ENCODE measurements at regions not wholly inside any gene's neighbourhood (a gene's known extent, or its start where the extent isn't known, plus 50 kb on each side); places are given as distances from the start of the nearest gene placed in this dataset.

GRCh38 chr2:63788071-63788470 lies 53.6 kb upstream of the UGP2 start:
- H3K9me3 ChIP-seq: no peaks in the 10 kb centered on the region
- TF ChIP-seq CTCF (IDR thresholded peaks at IDR 0.05): no peak
- no peak overlapping the region for H3K4me3 ChIP-seq
- no peaks in the 10 kb centered on the region for H3K27me3 ChIP-seq
- no peak for DNase-seq (ENCODE audit: low spot score)
- no peaks in the 10 kb centered on the region for H3K36me3 ChIP-seq
- H3K27ac ChIP-seq: peak overlapping the region in 1 of 2 donors; percentile 49
- peaks cover 0 to 4% of the 10 kb centered on the region in 2 donors for H3K4me1 ChIP-seq

- H3K27me3 ChIP-seq: no peaks in the 10 kb centered on the region
- no peak overlapping the region for H3K27ac ChIP-seq
- DNase-seq (ENCODE audit: low spot score): no peak
- H3K4me3 ChIP-seq: no peak overlapping the region
- H3K4me1 ChIP-seq: peaks cover 0 to 4% of the 10 kb centered on the region in 2 donors
- H3K9me3 ChIP-seq: no peaks in the 10 kb centered on the region
- TF ChIP-seq CTCF (IDR thresholded peaks at IDR 0.05): no peak
- H3K36me3 ChIP-seq: no peaks in the 10 kb centered on the region
These were observed 52.2 kb upstream of the UGP2 start for GRCh38 chr2:63789338-63790020.

- no peaks in the 10 kb centered on the region for H3K9me3 ChIP-seq
- H3K27me3 ChIP-seq: no peaks in the 10 kb centered on the region
- H3K4me1 ChIP-seq: peaks cover 0 to 4% of the 10 kb centered on the region in 2 donors
- H3K36me3 ChIP-seq: no peaks in the 10 kb centered on the region
- H3K27ac ChIP-seq: peak overlapping the region in 1 of 2 donors; percentile 45
- DNase-seq (ENCODE audit: low spot score): no peak
- no peak for TF ChIP-seq CTCF (IDR thresholded peaks at IDR 0.05)
- H3K4me3 ChIP-seq: no peak overlapping the region
These were observed 51.2 kb upstream of the UGP2 start for GRCh38 chr2:63790491-63790890.

GRCh38 chr2:63790906-63791305 lies 50.8 kb upstream of the UGP2 start:
- no peak for DNase-seq (ENCODE audit: low spot score)
- H3K27me3 ChIP-seq: no peaks in the 10 kb centered on the region
- H3K4me3 ChIP-seq: no peak overlapping the region
- peaks cover 0 to 4% of the 10 kb centered on the region in 2 donors for H3K4me1 ChIP-seq
- no peaks in the 10 kb centered on the region for H3K9me3 ChIP-seq
- H3K36me3 ChIP-seq: no peaks in the 10 kb centered on the region
- H3K27ac ChIP-seq: peak overlapping the region in 1 of 2 donors; percentile 45
- TF ChIP-seq CTCF (IDR thresholded peaks at IDR 0.05): no peak

- peak overlapping the region in 1 of 2 donors; percentile 31 for H3K27ac ChIP-seq
- no peak for DNase-seq (ENCODE audit: low spot score)
- H3K4me1 ChIP-seq: peaks cover 0 to 4% of the 10 kb centered on the region in 2 donors
- no peaks in the 10 kb centered on the region for H3K9me3 ChIP-seq
- H3K36me3 ChIP-seq: no peaks in the 10 kb centered on the region
- TF ChIP-seq CTCF (IDR thresholded peaks at IDR 0.05): no peak
- H3K4me3 ChIP-seq: no peak overlapping the region
- no peaks in the 10 kb centered on the region for H3K27me3 ChIP-seq
These were observed 50.3 kb upstream of the UGP2 start for GRCh38 chr2:63791387-63791786.
